ENCODE measurements at regions not wholly inside any gene's neighbourhood (a gene's known extent, or its start where the extent isn't known, plus 50 kb on each side); places are given as distances from the start of the nearest gene placed in this dataset.
"Not testable (repeated sequence)": the region's sequence is repeated elsewhere in the genome, so short reads cannot be mapped to it uniquely, and the experiment has no call there.

DNA sequence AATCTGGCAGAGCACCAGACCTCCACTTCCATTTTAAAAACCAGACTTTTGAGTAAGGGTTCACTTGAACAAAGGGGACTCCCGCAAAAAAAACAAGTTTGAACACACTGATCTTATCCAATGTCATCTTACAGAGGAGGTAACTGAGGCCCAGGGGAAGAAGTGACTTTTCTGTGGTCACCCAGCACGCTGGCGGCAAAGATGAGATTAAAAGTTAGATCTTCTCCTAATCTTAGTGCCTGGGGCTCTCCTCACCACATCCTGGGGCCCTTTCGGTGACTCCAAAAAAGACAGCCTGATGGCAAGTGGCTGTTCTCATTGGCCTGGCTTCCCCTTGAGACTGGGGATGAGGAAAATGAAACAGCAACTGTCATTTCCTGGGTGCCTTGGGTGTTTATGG is 101.8 kb upstream of the ZNF98 start:
- Histone ChIP-seq H3K4me2 (ENCODE audit: control insufficient read depth, insufficient read depth) (no peak overlapping the region), H3K9me3 (replicated peaks; ENCODE audit: control insufficient read depth, insufficient read depth, low read length) (no peaks in the 10 kb centered on the region; the same call in 2 of the 3 replicates), H3K27me3 (replicated peaks in 1 of 2; ENCODE audit: control insufficient read depth in 2 of 2, insufficient read depth in 2 of 2, low read length in 1 of 2) (no peaks in the 10 kb centered on the region), H3K9ac (ENCODE audit: control insufficient read depth, insufficient read depth, low read length) (no peak overlapping the region), H3K4me1 (ENCODE audit: control insufficient read depth, insufficient read depth, low read length) (no peaks in the 10 kb centered on the region), H2AFZ (ENCODE audit: control insufficient read depth, low read depth, low read length) (no peak overlapping the region), H4K20me1 (ENCODE audit: control insufficient read depth, insufficient read depth) (no peaks in the 10 kb centered on the region), H3K79me2 (ENCODE audit: control insufficient read depth, insufficient read depth, low read length) (no peaks in the 10 kb centered on the region), H3K36me3 (ENCODE audit: control insufficient read depth in 2 of 2, insufficient read depth in 2 of 2, low read length in 1 of 2) (no peaks in the 10 kb centered on the region), H3K27ac (ENCODE audit: control insufficient read depth, insufficient read depth) (no peak overlapping the region), H3K4me3 (no peak overlapping the region)
- BruUV-seq (replicated peaks): no TSS peak
- ChIA-PET POLR2A (interaction anchor here (0.5 kb wide), 1 partner anchor 1985 kb away, joined by 3 read pairs; no protein-coding TSS in a partner anchor), SMC1A (ENCODE audit: uncharacterized antibody, unreplicated experiment) (no interaction called here), RAD21 (ENCODE audit: unreplicated experiment) (no interaction called here), CTCF (no interaction called here)
- FAIRE-seq (no peak), DNase-seq (ENCODE audit: low read depth, low spot score) (no peak), ATAC-seq (no peak)
- TF ChIP-seq WRNIP1 (IDR thresholded peaks at IDR 0.05; ENCODE audit: borderline replicate concordance, low read depth, low read length): no peak
- TF ChIP-seq HDGF (IDR thresholded peaks at IDR 0.05): no peak
- no peak for TF ChIP-seq BCL11A (IDR thresholded peaks at IDR 0.05; ENCODE audit: low read depth, low read length)
- TF ChIP-seq NFYB (IDR thresholded peaks at IDR 0.05; ENCODE audit: insufficient read depth, low read depth, low read length): no peak
- no peak for TF ChIP-seq SIX5 (IDR thresholded peaks at IDR 0.05; ENCODE audit: low read depth, low read length, severe bottlenecking)
- TF ChIP-seq, protein P1, sequence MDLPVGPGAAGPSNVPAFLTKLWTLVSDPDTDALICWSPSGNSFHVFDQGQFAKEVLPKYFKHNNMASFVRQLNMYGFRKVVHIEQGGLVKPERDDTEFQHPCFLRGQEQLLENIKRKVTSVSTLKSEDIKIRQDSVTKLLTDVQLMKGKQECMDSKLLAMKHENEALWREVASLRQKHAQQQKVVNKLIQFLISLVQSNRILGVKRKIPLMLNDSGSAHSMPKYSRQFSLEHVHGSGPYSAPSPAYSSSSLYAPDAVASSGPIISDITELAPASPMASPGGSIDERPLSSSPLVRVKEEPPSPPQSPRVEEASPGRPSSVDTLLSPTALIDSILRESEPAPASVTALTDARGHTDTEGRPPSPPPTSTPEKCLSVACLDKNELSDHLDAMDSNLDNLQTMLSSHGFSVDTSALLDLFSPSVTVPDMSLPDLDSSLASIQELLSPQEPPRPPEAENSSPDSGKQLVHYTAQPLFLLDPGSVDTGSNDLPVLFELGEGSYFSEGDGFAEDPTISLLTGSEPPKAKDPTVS (IDR thresholded peaks at IDR 0.05; ENCODE audit: low read depth, low read length): no peak
- TF ChIP-seq, protein P2, sequence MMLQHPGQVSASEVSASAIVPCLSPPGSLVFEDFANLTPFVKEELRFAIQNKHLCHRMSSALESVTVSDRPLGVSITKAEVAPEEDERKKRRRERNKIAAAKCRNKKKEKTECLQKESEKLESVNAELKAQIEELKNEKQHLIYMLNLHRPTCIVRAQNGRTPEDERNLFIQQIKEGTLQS (IDR thresholded peaks at IDR 0.05; ENCODE audit: borderline replicate concordance, extremely low read depth, low read depth, low read length): no peak
- no peak for TF ChIP-seq SMC3 (IDR thresholded peaks at IDR 0.05; ENCODE audit: borderline replicate concordance, low read length)
- no peak for TF ChIP-seq SRF (IDR thresholded peaks at IDR 0.05; ENCODE audit: low read depth in 2 of 2, low read length in 2 of 2)
- no peak for TF ChIP-seq YBX1 (IDR thresholded peaks at IDR 0.05)
- TF ChIP-seq ZNF622 (IDR thresholded peaks at IDR 0.05): no peak
- TF ChIP-seq PAX5 (IDR thresholded peaks at IDR 0.05; ENCODE audit: borderline replicate concordance, low read depth, low read length): no peak
- no peak for TF ChIP-seq IKZF1 (conservative IDR thresholded peaks at IDR 0.05)
- TF ChIP-seq TBL1XR1 (IDR thresholded peaks at IDR 0.05; ENCODE audit: low read depth, low read length): no peak
- TF ChIP-seq, protein P3, sequence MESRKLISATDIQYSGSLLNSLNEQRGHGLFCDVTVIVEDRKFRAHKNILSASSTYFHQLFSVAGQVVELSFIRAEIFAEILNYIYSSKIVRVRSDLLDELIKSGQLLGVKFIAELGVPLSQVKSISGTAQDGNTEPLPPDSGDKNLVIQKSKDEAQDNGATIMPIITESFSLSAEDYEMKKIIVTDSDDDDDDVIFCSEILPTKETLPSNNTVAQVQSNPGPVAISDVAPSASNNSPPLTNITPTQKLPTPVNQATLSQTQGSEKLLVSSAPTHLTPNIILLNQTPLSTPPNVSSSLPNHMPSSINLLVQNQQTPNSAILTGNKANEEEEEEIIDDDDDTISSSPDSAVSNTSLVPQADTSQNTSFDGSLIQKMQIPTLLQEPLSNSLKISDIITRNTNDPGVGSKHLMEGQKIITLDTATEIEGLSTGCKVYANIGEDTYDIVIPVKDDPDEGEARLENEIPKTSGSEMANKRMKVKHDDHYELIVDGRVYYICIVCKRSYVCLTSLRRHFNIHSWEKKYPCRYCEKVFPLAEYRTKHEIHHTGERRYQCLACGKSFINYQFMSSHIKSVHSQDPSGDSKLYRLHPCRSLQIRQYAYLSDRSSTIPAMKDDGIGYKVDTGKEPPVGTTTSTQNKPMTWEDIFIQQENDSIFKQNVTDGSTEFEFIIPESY (IDR thresholded peaks at IDR 0.05): no peak
- in situ Hi-C loops (cut with MboI) (no loop called here), intact Hi-C loops (cut with micrococcal nuclease; ENCODE audit: unreplicated experiment) (no loop called here)
- WGBS (ENCODE audit: insufficient coverage, insufficient replicate concordance, low lambda C conversion rate, missing lambda C conversion rate): 20% methylated on average over 4 of the region's 4 CpGs

DNA sequence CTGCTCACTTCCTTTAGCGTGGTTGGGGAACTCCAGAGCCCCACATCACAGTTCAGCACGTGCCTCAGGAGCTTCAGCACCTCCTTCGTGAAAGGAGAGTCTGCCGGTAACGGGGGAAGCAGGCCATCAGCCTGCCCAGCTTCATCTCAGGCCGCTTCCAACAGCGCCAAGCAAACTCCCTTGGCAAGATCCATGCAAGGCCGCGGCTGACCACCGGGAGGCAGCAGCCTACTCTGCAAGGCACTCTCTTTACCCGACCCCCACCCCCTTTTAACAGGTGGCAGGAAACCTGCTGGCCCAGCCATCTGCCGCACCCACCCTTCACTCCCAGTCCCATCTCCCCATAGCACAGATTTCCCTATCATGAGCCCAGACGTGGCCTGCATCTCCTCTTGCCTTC is 97.4 kb upstream of the ZNF98 start:
- H3K4me3 ChIP-seq; FAIRE-seq; SMC1A ChIA-PET (ENCODE audit: uncharacterized antibody, unreplicated experiment); H3K4me2 ChIP-seq (ENCODE audit: control insufficient read depth, insufficient read depth); intact Hi-C loops (cut with micrococcal nuclease; ENCODE audit: unreplicated experiment); H3K9ac ChIP-seq (ENCODE audit: control insufficient read depth, insufficient read depth, low read length); RAD21 ChIA-PET (ENCODE audit: unreplicated experiment); H4K20me1 ChIP-seq (ENCODE audit: control insufficient read depth, insufficient read depth); H3K27ac ChIP-seq (ENCODE audit: control insufficient read depth, insufficient read depth); H3K9me3 ChIP-seq (replicated peaks; ENCODE audit: control insufficient read depth, insufficient read depth, low read length); H3K36me3 ChIP-seq (ENCODE audit: control insufficient read depth in 2 of 2, insufficient read depth in 2 of 2, low read length in 1 of 2); H3K27me3 ChIP-seq (replicated peaks in 1 of 2; ENCODE audit: control insufficient read depth in 2 of 2, insufficient read depth in 2 of 2, low read length in 1 of 2); H3K4me1 ChIP-seq (ENCODE audit: control insufficient read depth, insufficient read depth, low read length); POLR2A ChIA-PET; BruUV-seq (replicated peaks); CTCF ChIA-PET; DNase-seq (ENCODE audit: low read depth, low spot score); H3K79me2 ChIP-seq (ENCODE audit: control insufficient read depth, insufficient read depth, low read length); in situ Hi-C loops (cut with MboI); ATAC-seq; H2AFZ ChIP-seq (ENCODE audit: control insufficient read depth, low read depth, low read length): not testable (repeated sequence)
- 40% methylated on average over 12 of the region's 13 CpGs for WGBS (ENCODE audit: insufficient coverage, insufficient replicate concordance, low lambda C conversion rate, missing lambda C conversion rate)
